ENCODE measurements at regions not wholly inside any gene's neighbourhood (a gene's known extent, or its start where the extent isn't known, plus 50 kb on each side); places are given as distances from the start of the nearest gene placed in this dataset.
"Not testable (repeated sequence)": the region's sequence is repeated elsewhere in the genome, so short reads cannot be mapped to it uniquely, and the experiment has no call there.

DNA sequence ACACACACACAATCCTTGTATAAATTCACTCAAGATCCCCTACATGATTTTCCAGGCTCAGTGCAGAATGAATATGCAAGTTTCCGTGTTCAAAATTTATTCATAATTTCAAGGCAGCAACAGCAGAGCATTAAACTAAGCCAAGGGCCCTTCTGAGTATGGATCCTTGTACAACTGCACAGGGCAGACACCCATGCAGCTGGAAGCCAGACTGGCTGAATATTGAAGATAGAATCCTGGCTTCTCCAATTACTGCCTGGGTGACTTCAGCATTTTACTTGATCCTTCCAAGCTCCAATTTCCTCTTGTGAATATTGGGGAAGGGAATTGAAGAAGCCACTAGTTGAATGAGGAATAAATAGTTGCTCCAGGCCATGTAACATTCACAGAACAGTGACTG is 267.9 kb upstream of the REG3G start:
- no peak overlapping the region for H3K27ac Mint-ChIP-seq
- H3K4me1 Mint-ChIP-seq = no peaks in the 10 kb centered on the region
- no peak overlapping the region for H3K4me3 Mint-ChIP-seq
- ATAC-seq = no peak
- H3K36me3 Mint-ChIP-seq = no peaks in the 10 kb centered on the region
- no peak for DNase-seq (ENCODE audit: low spot score in 2 of 2)
- peaks cover 37% of the 10 kb centered on the region for H3K9me3 Mint-ChIP-seq

DNA sequence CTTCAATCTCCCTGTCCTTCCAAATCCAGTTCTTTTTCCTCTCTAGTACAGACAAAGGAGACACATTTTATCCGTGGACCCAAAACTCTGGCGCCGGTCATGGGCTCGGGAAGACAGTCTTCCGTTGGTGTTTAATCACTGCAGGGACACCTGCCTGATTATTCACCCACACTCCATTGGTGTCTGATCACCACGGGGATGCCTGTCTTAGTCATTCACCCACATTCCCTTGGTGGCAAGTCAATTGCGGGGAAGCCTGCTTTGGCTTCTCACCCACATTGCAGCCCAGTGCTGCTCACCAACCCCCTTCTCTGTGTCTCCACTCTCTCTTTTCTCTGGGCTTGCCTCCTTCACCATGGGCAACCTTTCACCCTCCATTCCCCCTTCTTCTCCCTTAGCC is 266.7 kb upstream of the REG3G start:
- ATAC-seq; DNase-seq (ENCODE audit: low spot score in 2 of 2); H3K4me1 Mint-ChIP-seq; H3K36me3 Mint-ChIP-seq; H3K27ac Mint-ChIP-seq; H3K4me3 Mint-ChIP-seq: not testable (repeated sequence)
- peaks cover 42% of the 10 kb centered on the region for H3K9me3 Mint-ChIP-seq

DNA sequence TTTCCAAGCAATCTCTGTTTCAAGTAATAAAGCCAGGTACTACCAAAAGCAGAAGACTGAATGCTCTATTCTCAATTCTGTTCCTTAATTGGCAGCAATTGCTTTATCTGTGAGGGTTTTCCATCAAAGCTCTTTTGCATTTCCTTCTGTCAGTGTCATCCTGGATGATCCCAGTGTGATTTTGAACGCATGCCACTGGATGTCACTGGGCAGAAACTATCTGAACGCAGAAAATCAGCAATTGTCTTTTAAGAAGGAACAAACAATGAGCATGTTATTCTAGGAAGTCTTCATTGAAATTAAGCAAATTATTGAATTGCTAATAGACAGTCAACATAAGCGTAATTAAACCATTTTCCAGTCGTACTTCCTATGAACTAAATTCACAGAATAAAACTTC is 259.0 kb upstream of the REG3G start:
- Mint-ChIP-seq H3K27ac (no peak overlapping the region), H3K9me3 (peaks cover 31% of the 10 kb centered on the region), H3K4me1 (no peaks in the 10 kb centered on the region), H3K36me3 (no peaks in the 10 kb centered on the region), H3K4me3 (no peak overlapping the region)
- ATAC-seq = no peak
- DNase-seq (ENCODE audit: low spot score in 2 of 2) = no peak

DNA sequence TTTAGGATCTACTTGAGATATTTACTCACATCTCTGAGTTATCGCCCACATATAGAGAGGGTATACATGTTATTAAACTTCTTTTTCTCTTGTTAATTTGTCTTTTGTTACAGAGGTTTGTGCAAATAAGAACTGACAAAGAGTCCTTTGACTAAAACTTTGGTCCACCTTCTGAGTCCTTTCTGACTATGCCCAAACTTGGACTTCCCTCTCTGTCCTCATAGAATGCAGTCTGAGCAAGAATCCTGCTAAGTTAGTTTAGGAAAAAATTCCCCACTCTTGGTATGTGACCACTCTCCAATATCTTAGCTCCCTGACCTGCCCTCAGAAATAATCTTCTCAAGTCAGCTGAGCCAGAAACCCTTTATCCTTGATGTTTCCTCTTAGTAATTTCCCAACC is 257.5 kb upstream of the REG3G start:
- no peaks in the 10 kb centered on the region for H3K36me3 Mint-ChIP-seq
- no peak overlapping the region for H3K27ac Mint-ChIP-seq
- H3K4me1 Mint-ChIP-seq = no peaks in the 10 kb centered on the region
- ATAC-seq = no peak
- peaks cover 20% of the 10 kb centered on the region for H3K9me3 Mint-ChIP-seq
- DNase-seq (ENCODE audit: low spot score in 2 of 2) = no peak
- no peak overlapping the region for H3K4me3 Mint-ChIP-seq

DNA sequence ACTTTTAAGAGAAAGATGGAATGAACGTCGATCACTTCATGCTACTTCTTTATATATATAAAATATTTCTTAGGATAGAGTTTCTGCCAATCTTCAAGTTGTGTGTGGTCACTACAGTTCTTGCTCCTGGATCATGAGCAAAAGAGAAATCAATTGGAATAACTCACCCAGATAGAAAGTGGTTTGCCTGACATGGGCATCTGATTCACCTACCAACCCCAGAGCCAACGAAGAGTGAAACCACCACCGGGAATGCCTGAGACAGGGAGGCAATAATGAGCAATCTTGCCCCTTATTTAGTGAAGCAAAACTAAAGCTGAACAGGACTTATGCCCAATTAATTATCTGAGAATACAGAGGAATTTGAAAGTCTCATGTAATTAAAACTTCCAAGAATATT is 250.2 kb upstream of the REG3G start:
- ATAC-seq (no peak), DNase-seq (ENCODE audit: low spot score in 2 of 2) (no peak)
- Mint-ChIP-seq H3K36me3 (no peaks in the 10 kb centered on the region), H3K27ac (no peak overlapping the region), H3K4me3 (no peak overlapping the region), H3K9me3 (peaks cover 26% of the 10 kb centered on the region), H3K4me1 (no peaks in the 10 kb centered on the region)

DNA sequence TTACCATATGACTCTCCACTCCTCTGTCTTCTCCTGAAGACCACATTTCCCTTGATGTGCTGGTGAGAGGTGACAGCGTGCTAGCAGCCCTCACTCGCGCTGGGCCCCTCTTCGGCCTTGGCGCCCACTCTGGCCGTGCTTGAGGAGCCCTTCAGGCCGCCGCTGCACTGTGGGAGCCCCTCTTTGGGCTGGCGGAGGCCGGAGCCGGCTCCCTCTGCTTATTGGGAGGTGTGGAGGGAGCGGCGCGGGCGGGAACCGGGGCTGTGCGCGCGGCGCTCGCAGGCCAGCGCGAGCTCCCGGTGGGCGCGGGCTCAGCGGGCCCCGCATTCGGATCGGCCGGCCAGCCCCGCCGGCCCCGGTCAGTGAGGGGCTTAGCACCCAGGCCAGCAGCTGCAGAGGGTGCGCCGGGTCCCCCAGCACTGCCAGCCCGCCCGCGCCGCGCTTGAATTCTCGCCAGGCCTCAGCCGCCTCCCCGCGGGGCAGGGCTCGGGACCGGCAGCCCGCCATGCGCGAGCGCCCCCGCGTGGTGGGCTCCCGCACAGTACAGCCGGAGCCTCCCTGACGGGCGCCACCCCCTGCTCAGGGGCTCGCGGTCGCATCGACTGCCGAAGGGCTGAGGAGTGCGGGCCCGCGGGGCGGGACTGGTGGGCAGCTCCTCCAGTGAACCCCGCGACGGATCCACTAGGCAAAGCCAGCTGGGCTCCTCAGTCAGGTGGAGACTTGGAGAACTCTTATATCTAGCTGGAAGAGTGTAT is 246.6 kb upstream of the REG3G start:
- no peak for ATAC-seq

DNA sequence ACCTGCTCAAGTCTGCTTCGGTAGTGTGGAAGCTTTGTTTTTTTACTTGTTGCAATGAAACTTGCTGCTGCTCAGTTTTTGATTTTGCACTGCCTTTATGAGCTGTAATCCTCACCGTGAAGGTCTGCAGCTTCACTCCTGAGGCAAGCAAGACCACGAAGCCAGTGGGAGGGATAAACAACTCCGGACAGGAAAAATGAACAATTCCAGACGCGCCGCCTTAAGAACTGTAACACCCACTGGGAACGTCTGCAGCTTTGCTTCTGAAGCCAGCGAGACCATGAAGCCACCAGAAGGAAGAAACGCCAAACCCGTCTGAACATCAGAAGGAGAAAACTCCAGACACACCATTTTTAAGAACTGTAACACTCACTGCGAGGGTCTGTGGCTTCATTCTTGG is 245.7 kb upstream of the REG3G start:
- no peak for ATAC-seq
- H3K27ac Mint-ChIP-seq = no peak overlapping the region
- peaks cover 26% of the 10 kb centered on the region for H3K9me3 Mint-ChIP-seq
- no peaks in the 10 kb centered on the region for H3K36me3 Mint-ChIP-seq
- DNase-seq (ENCODE audit: low spot score in 2 of 2) = no peak
- H3K4me3 Mint-ChIP-seq = no peak overlapping the region
- H3K4me1 Mint-ChIP-seq = no peaks in the 10 kb centered on the region

More for the DNA sequence above, 246.6 kb upstream of the REG3G start:
- no peaks in the 10 kb centered on the region for H3K4me1 Mint-ChIP-seq
- H3K9me3 Mint-ChIP-seq = peaks cover 26% of the 10 kb centered on the region
- no peak overlapping the region for H3K27ac Mint-ChIP-seq
- no peak for DNase-seq (ENCODE audit: low spot score in 2 of 2)
- H3K4me3 Mint-ChIP-seq = no peak overlapping the region
- no peaks in the 10 kb centered on the region for H3K36me3 Mint-ChIP-seq

DNA sequence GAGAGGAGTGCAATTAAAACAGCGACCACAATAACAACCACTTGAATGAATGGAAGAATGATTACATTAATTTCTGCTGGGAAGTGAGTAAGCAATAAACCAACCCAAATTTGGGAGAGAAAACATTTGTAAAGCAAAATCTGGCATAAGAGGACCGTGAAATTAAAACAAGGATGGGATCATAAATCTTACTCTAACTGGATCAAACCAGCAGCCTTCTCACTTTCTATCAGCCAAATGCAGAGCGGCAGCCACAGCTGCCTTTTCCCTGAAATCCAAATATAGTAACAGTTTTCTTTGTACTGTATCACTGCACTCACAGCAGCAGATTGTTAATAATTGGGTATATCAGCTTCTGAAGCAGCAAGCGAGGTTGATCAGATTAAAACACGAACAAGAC is 245.2 kb upstream of the REG3G start:
- Mint-ChIP-seq H3K4me3 (no peak overlapping the region), H3K27ac (no peak overlapping the region), H3K36me3 (no peaks in the 10 kb centered on the region), H3K9me3 (peaks cover 23% of the 10 kb centered on the region), H3K4me1 (no peaks in the 10 kb centered on the region)
- no peak for ATAC-seq
- DNase-seq (ENCODE audit: low spot score in 2 of 2) = no peak

DNA sequence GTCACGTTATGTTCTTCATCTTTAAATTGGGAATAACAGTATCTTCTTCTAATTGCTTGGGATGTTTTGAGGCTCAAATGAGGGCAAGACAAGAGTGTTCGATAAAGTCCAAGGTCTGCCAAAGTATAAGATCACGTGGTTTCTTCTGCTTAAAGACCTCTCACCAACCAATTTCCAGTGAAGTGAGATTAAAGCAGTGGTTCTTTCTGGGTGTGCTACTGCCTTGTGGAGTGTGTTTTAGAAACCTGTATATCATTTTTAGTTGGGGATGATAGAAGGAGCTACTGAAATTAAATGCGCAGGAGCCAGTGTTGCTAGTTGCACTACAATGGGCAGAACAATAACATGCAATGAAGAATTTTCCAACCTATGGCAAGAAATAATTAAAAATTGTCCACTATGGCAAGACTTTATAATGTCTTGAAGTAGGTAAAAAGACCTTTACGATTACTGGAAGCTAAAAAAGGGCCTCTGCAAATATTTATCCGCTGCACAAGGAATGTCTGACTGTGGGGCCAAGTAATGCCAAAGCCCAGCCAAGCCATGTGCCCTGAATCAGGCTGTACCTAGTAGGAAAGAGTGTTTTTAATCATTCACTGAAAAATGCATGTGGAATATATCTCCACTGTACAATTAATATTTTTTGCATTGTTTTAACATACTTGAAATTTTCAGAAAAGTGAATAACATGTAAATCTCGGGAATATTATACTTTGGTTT is 244.5 kb upstream of the REG3G start:
- no peak overlapping the region for H3K4me3 Mint-ChIP-seq
- ATAC-seq (no peak), DNase-seq (ENCODE audit: low spot score in 2 of 2) (no peak)
- H3K27ac Mint-ChIP-seq = no peak overlapping the region
- H3K4me1 Mint-ChIP-seq = no peaks in the 10 kb centered on the region
- H3K36me3 Mint-ChIP-seq = no peaks in the 10 kb centered on the region
- H3K9me3 Mint-ChIP-seq = peaks cover 19% of the 10 kb centered on the region

DNA sequence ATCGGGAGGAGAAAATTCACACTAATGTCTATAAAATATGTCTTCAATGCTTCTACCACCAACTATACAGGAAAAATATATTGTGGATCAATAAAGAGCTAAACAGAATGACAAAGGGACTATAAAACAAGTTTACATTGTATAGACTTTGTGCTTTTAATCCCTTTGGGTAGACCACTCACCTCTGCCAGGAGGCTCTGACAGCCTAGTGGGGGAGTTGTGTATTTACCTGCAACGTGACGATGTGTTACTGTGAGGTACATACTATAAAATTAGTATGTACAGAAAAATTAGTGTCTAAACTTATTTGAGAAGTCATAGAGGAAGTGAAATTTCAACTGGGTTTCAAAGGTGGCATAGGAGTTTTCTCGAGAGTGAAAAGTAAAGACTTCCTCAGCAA is 243.3 kb upstream of the REG3G start:
- no peaks in the 10 kb centered on the region for H3K36me3 Mint-ChIP-seq
- no peak overlapping the region for H3K4me3 Mint-ChIP-seq
- no peaks in the 10 kb centered on the region for H3K4me1 Mint-ChIP-seq
- H3K9me3 Mint-ChIP-seq = peaks cover 20% of the 10 kb centered on the region
- DNase-seq (ENCODE audit: low spot score in 2 of 2) = no peak
- no peak for ATAC-seq
- H3K27ac Mint-ChIP-seq = no peak overlapping the region

DNA sequence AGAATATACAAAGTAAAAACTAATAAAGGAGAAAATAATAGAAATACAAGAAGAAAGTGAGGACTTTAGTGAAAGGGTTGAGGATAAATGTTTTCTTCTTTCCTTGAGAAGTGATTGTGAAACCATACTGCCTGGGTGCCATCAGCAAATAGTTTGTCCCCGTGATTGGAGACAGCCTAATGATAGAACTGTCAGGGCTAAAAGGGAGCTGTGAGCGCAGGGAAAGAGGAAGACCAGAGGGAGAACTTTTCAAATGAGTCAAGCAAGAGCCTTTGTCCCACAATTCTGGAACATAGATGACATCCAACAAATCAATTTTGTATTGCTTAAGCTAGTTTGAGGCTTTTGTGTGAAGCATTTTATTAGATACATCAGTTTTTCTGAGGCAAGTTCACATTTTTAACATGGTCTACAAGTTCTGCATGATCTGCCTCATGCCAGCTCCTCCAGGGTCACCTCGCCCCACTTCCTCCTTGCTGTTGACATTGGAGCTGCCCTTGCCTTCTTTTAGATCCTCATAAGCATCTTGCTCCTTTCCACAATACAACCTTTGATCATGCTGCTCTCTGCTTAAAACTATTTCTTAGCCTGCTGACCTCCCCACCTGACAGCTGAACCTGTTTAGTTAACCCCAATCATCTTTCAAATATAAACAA is 213.4 kb upstream of the REG3G start:
- H3K9me3 Mint-ChIP-seq = peaks cover 32% of the 10 kb centered on the region
- H3K4me3 Mint-ChIP-seq = no peak overlapping the region
- H3K27ac Mint-ChIP-seq = no peak overlapping the region
- ATAC-seq (no peak), DNase-seq (ENCODE audit: low spot score in 2 of 2) (no peak)
- no peaks in the 10 kb centered on the region for H3K36me3 Mint-ChIP-seq
- H3K4me1 Mint-ChIP-seq = no peaks in the 10 kb centered on the region

DNA sequence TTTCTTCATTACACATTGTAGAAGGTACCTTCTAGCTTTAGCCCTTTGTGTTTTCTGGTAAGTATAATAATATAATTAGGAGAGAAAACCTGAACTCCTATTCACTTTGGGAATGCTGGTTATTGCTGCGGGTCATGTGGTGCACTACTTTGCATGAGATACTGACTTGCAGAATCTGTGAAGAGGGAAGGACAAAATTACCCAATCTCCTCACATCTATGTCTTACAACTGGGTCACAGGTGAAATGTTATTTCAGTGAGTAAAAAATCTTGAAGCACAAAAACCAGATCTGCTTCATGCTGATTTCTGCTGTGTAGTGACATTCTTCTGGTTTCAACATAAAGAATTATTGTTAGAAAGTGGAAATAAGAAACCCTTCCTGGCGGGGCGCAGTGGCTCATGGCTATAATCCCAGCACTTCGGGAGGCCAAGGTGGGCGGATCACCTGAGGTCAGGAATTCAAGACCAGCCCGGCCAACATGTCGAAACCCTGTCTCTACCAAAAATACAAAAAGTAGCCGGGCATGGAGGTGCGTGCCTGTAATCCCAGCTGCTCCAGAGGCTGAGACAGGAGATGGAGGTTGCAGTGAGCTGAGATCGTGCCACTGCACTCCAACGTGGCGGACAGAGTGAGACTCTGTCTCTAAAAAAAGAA is 211.0 kb upstream of the REG3G start:
- Mint-ChIP-seq H3K9me3 (peaks cover 20% of the 10 kb centered on the region), H3K4me3 (no peak overlapping the region), H3K27ac (no peak overlapping the region), H3K4me1 (no peaks in the 10 kb centered on the region), H3K36me3 (no peaks in the 10 kb centered on the region)
- DNase-seq (ENCODE audit: low spot score in 2 of 2) = no peak
- no peak for ATAC-seq

DNA sequence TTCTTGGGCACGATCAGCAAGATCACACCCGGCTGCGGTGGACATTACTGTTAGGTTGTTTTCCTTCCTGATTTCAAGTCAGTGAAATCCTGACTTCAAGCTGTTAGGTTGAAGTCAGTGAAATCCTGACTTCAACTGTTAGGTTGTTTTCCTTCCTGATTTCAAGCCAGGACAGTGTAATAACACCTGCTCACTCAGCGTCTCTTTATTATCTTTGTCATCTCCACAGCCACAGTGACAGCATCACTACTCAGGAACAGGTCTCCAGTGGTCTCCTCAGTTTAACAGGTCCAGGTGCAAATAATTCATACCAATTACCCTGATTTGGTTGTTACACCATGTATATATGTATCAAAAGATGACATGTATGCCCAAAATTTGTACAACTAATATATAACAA is 208.1 kb upstream of the REG3G start:
- H3K9me3 Mint-ChIP-seq = peaks cover 26% of the 10 kb centered on the region
- H3K4me3 Mint-ChIP-seq = no peak overlapping the region
- DNase-seq (ENCODE audit: low spot score in 2 of 2) (no peak), ATAC-seq (no peak)
- H3K4me1 Mint-ChIP-seq = no peaks in the 10 kb centered on the region
- no peak overlapping the region for H3K27ac Mint-ChIP-seq
- no peaks in the 10 kb centered on the region for H3K36me3 Mint-ChIP-seq

DNA sequence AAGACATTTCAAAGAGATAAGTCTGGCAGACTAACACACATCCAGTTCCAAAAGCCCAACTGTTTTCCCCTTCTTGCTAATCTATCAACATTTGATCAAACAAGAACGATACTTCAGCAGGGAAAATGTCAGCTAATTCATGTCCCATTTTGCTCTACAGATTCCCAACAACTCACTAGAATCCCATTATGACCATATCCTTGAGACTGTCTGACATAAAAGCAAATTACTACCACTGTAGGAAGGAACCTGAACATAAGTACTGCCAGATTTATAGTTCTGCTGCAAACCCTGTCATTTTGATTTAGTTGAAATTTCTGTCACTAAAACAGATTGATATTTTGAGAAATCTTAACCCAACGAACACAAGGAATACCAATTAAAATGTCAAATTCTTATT is 193.0 kb upstream of the REG3G start:
- Mint-ChIP-seq H3K4me3 (no peak overlapping the region), H3K4me1 (no peaks in the 10 kb centered on the region), H3K27ac (no peak overlapping the region), H3K9me3 (peaks cover 10% of the 10 kb centered on the region), H3K36me3 (no peaks in the 10 kb centered on the region)
- ATAC-seq (no peak), DNase-seq (ENCODE audit: low spot score in 2 of 2) (no peak)

DNA sequence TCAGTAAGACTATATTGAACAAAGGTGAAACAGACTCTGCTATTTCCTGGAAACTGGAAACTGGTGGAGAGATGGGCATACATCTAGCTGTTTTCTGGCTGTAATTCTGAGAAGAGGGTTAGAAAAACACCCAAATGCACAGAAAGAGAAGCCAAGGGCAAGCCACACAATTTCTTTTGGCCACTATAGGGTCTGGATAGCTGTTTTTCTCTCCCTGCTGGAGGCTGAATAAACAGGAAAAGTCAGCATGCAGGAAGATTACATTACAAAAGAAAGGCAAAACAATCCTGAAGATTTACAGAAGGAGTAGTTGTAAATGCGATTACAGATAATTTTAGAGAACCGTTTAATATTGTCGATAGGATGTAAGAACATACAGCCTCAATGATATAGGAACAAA is 186.2 kb upstream of the REG3G start:
- ATAC-seq (no peak), DNase-seq (ENCODE audit: low spot score in 2 of 2) (no peak)
- no peaks in the 10 kb centered on the region for H3K4me1 Mint-ChIP-seq
- H3K36me3 Mint-ChIP-seq = no peaks in the 10 kb centered on the region
- no peak overlapping the region for H3K27ac Mint-ChIP-seq
- H3K4me3 Mint-ChIP-seq = no peak overlapping the region
- H3K9me3 Mint-ChIP-seq = peaks cover 20% of the 10 kb centered on the region

Data from stimulated activated effector memory CD8-positive, alpha-beta T cell treated with anti-CD3 and anti-CD28 coated beads, Interleukin-12 subunit alpha, Interleukin-12 subunit beta, amount 100 ng/mL, for 72 hours (primary cell).